ENCODE measurements at regions not wholly inside any gene's neighbourhood (a gene's known extent, or its start where the extent isn't known, plus 50 kb on each side); places are given as distances from the start of the nearest gene placed in this dataset.

GRCh38 chr10:65555192-65555591 lies 1370.6 kb upstream of the LRRTM3 start:
- Histone ChIP-seq H3K9me3 (no peaks in the 10 kb centered on the region), H3K4me3 (no peak overlapping the region), H3K4me1 (no peaks in the 10 kb centered on the region), H3K27ac (no peak overlapping the region), H3K36me3 (replicated peaks in 1 of 2; ENCODE audit: insufficient read depth in 1 of 2, low read depth in 2 of 2) (no peaks in the 10 kb centered on the region), H3K27me3 (no peaks in the 10 kb centered on the region)
- TF ChIP-seq CTCF (IDR thresholded peaks at IDR 0.05) (no peak), POLR2A (IDR thresholded peaks at IDR 0.05) (no peak)
- WGBS, 2 donors = 70 to 81% methylated on average over 5 of the region's 5 CpGs
- no peak for ATAC-seq
- intact Hi-C loops (cut with DNase I) = no loop called here
- no peak for DNase-seq

GRCh38 chr10:65556006-65556405 lies 1369.8 kb upstream of the LRRTM3 start:
- no peak for TF ChIP-seq POLR2A (IDR thresholded peaks at IDR 0.05)
- no peak for TF ChIP-seq CTCF (IDR thresholded peaks at IDR 0.05)
- WGBS, 2 donors = 77 to 87% methylated on average over 5 of the region's 5 CpGs
- intact Hi-C loops (cut with DNase I) = no loop called here
- H3K9me3 ChIP-seq = no peaks in the 10 kb centered on the region
- no peaks in the 10 kb centered on the region for H3K4me1 ChIP-seq
- no peaks in the 10 kb centered on the region for H3K27me3 ChIP-seq
- DNase-seq (no peak), ATAC-seq (no peak)
- no peak overlapping the region for H3K27ac ChIP-seq
- H3K36me3 ChIP-seq (replicated peaks in 1 of 2; ENCODE audit: insufficient read depth in 1 of 2, low read depth in 2 of 2) = no peaks in the 10 kb centered on the region
- H3K4me3 ChIP-seq = no peak overlapping the region

- Histone ChIP-seq H3K4me3 (no peak overlapping the region), H3K4me1 (no peaks in the 10 kb centered on the region), H3K9me3 (no peaks in the 10 kb centered on the region), H3K27me3 (no peaks in the 10 kb centered on the region), H3K27ac (no peak overlapping the region), H3K36me3 (replicated peaks in 1 of 2; ENCODE audit: insufficient read depth in 1 of 2, low read depth in 2 of 2) (no peaks in the 10 kb centered on the region)
- DNase-seq (no peak), ATAC-seq (no peak)
- intact Hi-C loops (cut with DNase I) = no loop called here
- WGBS, 2 donors = 53 to 58% methylated on average over 2 of the region's 2 CpGs
- TF ChIP-seq POLR2A (IDR thresholded peaks at IDR 0.05) = no peak
- TF ChIP-seq CTCF (IDR thresholded peaks at IDR 0.05) = no peak
Observed at GRCh38 chr10:65559369-65559768, 1366.5 kb upstream of the LRRTM3 start.

GRCh38 chr10:65565246-65565645 lies 1360.6 kb upstream of the LRRTM3 start:
- Histone ChIP-seq H3K4me3 (no peak overlapping the region), H3K27me3 (peaks cover 0 to 3% of the 10 kb centered on the region in 2 donors), H3K4me1 (no peaks in the 10 kb centered on the region), H3K27ac (no peak overlapping the region), H3K9me3 (no peaks in the 10 kb centered on the region), H3K36me3 (replicated peaks in 1 of 2; ENCODE audit: insufficient read depth in 1 of 2, low read depth in 2 of 2) (no peaks in the 10 kb centered on the region)
- TF ChIP-seq CTCF (IDR thresholded peaks at IDR 0.05) (no peak), POLR2A (IDR thresholded peaks at IDR 0.05) (no peak)
- intact Hi-C loops (cut with DNase I) = no loop called here
- WGBS, 2 donors = 63 to 70% methylated on average over 1 of the region's 1 CpG
- ATAC-seq = no peak
- no peak for DNase-seq

GRCh38 chr10:65566906-65567305 lies 1358.9 kb upstream of the LRRTM3 start:
- Histone ChIP-seq H3K36me3 (replicated peaks in 1 of 2; ENCODE audit: insufficient read depth in 1 of 2, low read depth in 2 of 2) (no peaks in the 10 kb centered on the region), H3K27me3 (peaks cover 0 to 3% of the 10 kb centered on the region in 2 donors), H3K27ac (no peak overlapping the region), H3K4me1 (no peaks in the 10 kb centered on the region), H3K4me3 (no peak overlapping the region), H3K9me3 (no peaks in the 10 kb centered on the region)
- ATAC-seq (no peak), DNase-seq (no peak)
- TF ChIP-seq POLR2A (IDR thresholded peaks at IDR 0.05) (no peak), CTCF (IDR thresholded peaks at IDR 0.05) (no peak)
- 49 to 57% methylated on average over 2 of the region's 2 CpGs for WGBS, 2 donors
- intact Hi-C loops (cut with DNase I) = no loop called here

All from body of pancreas (tissue), 4 donors.